Tibial nerve (tissue), 3 donors: ENCODE measurements at regions not wholly inside any gene's neighbourhood (a gene's known extent, or its start where the extent isn't known, plus 50 kb on each side); places are given as distances from the start of the nearest gene placed in this dataset.

Source experiments
- POLR2A ChIP-seq, 2 donors: fragments of 450-650 bp; IDR thresholded peaks; one replicate each; pipeline ENCODE4 v1.6.1; 2017; ENCODE audit warnings: antibody characterized with exemption in 2 of 2, mild to moderate bottlenecking in 2 of 2, moderate library complexity in 2 of 2
- TF ChIP-seq, protein P1 (sequence below), 5 experiments: fragments of 200-600 bp in 3 of 5; fragments of 450-650 bp in 2 of 5; sonication (generic) in 3 of 5; IDR thresholded peaks; one replicate each; pipeline ENCODE4 v1.5.1; 2016 to 2019; ENCODE audit warnings: antibody characterized with exemption in 5 of 5, mild to moderate bottlenecking in 3 of 5, moderate library complexity in 2 of 5

DNA sequence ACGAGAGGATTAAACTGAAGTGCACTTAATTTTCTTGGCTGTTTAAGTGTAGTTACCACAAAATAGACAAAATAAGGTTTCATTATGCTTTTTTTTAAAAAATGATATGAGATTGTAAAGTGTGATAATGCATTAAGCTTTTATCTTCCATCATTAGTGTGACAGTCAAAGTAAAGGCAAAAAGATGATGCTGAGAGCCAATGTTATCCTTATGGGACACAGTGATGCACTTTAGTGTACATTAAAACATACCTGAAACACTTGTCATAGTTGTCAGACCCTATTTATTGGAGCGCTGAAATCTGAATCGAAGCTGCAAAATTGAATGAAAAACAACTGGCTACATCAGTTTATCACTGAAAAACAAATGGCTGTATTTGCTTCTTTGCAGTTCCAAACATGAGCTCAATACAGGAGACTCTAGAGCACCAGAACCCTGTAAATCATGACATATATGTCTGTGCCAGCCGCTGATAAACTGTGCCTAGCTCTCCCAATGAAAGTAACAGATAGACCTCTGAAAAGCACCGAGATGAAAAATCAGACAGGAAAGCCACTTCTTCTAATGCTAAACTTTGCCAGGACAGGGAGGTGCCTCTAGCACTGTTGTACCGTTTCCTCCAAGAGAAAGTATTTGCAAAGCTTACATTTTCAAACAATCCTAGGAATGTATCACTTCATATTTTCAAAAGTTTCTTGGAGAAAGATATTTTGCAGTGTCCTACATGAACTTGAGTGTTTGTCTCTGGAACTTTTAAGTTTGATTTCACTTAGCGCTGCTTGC, 120.7 kb upstream of the TMPRSS15 start:
- TF ChIP-seq, protein P1, sequence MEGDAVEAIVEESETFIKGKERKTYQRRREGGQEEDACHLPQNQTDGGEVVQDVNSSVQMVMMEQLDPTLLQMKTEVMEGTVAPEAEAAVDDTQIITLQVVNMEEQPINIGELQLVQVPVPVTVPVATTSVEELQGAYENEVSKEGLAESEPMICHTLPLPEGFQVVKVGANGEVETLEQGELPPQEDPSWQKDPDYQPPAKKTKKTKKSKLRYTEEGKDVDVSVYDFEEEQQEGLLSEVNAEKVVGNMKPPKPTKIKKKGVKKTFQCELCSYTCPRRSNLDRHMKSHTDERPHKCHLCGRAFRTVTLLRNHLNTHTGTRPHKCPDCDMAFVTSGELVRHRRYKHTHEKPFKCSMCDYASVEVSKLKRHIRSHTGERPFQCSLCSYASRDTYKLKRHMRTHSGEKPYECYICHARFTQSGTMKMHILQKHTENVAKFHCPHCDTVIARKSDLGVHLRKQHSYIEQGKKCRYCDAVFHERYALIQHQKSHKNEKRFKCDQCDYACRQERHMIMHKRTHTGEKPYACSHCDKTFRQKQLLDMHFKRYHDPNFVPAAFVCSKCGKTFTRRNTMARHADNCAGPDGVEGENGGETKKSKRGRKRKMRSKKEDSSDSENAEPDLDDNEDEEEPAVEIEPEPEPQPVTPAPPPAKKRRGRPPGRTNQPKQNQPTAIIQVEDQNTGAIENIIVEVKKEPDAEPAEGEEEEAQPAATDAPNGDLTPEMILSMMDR (IDR thresholded peaks at IDR 0.05): no peak
- TF ChIP-seq POLR2A (IDR thresholded peaks at IDR 0.05): no peak
